ENCODE measurements at regions not wholly inside any gene's neighbourhood (a gene's known extent, or its start where the extent isn't known, plus 50 kb on each side); places are given as distances from the start of the nearest gene placed in this dataset.

DNA sequence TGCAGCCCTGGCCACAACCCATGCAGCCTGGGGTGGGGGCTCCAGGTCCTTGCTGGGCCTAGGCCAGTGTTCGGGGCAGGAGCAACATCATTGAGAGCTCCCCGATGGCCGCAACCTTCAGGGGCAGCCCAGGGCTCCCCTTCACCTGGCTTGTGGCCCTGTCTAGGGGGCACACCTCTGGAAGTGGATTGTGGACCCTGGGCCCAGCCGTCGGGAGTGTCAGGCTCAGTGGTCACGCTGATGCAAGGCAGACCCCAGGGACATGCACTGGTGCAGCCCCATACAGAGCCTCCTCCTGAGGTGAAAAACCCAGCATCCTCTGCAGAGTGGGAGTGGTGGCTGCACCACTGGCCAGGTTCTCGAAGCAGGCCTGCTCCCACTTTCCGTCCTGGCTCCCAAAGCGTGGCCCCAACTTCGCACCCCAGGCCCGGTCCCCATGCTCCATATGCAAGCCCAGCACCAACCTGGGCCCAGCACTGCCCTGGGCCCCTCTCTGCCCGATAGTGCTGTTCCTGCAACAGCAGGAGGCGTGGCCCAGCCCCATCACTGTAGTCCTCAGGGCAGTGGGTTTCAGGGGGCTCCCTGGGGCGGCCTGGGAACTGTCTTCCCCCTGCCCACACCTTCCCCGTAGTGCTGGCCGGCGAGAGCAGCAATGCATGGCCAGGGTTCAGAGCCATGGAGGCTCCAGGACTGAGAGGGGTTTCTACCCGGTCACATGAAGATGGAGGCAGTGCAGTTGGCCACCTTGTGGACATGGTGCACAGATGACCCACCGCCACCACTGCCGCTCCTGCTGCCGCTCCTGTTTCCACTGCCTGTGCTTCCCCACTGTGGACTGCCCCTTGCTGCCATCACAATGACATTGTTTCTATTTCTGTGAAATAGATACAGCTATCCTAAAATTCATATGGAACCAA, 303.9 kb upstream of the NRG3 start:
- TF ChIP-seq POLR2AphosphoS5 (IDR thresholded peaks at IDR 0.05; ENCODE audit: low read depth, low read length) (no peak), TAF1 (IDR thresholded peaks at IDR 0.05; ENCODE audit: borderline replicate concordance, insufficient read depth, low read length) (no peak)
- TF ChIP-seq, protein P1, sequence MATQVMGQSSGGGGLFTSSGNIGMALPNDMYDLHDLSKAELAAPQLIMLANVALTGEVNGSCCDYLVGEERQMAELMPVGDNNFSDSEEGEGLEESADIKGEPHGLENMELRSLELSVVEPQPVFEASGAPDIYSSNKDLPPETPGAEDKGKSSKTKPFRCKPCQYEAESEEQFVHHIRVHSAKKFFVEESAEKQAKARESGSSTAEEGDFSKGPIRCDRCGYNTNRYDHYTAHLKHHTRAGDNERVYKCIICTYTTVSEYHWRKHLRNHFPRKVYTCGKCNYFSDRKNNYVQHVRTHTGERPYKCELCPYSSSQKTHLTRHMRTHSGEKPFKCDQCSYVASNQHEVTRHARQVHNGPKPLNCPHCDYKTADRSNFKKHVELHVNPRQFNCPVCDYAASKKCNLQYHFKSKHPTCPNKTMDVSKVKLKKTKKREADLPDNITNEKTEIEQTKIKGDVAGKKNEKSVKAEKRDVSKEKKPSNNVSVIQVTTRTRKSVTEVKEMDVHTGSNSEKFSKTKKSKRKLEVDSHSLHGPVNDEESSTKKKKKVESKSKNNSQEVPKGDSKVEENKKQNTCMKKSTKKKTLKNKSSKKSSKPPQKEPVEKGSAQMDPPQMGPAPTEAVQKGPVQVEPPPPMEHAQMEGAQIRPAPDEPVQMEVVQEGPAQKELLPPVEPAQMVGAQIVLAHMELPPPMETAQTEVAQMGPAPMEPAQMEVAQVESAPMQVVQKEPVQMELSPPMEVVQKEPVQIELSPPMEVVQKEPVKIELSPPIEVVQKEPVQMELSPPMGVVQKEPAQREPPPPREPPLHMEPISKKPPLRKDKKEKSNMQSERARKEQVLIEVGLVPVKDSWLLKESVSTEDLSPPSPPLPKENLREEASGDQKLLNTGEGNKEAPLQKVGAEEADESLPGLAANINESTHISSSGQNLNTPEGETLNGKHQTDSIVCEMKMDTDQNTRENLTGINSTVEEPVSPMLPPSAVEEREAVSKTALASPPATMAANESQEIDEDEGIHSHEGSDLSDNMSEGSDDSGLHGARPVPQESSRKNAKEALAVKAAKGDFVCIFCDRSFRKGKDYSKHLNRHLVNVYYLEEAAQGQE (IDR thresholded peaks at IDR 0.05; ENCODE audit: insufficient read depth in 1 of 2, low read depth in 2 of 2, low read length in 2 of 2) = no peak

Measured in PFSK-1 (cell line).